NCI-H748 (cell line): ENCODE measurements at regions not wholly inside any gene's neighbourhood (a gene's known extent, or its start where the extent isn't known, plus 50 kb on each side); places are given as distances from the start of the nearest gene placed in this dataset.
"Not testable (repeated sequence)": the region's sequence is repeated elsewhere in the genome, so short reads cannot be mapped to it uniquely, and the experiment has no call there.

Source experiments
- DNase-seq: peaks from one replicate; lab custom pipeline; 2025; ENCODE audit not compliant: unreplicated experiment; lab: John Stamatoyannopoulos, UW

GRCh38 chr11:64428693-64429092, 69.7 kb downstream of the RPS6KA4 start:
- no peak for DNase-seq

- no peak for DNase-seq
These were observed 71.0 kb downstream of the RPS6KA4 start for GRCh38 chr11:64429970-64430369.

GRCh38 chr11:64430645-64431044, 71.7 kb downstream of the RPS6KA4 start:
- DNase-seq, result no peak

GRCh38 chr11:64436000-64436399, 77.0 kb downstream of the RPS6KA4 start:
- DNase-seq, result peak; percentile 15

GRCh38 chr11:64437426-64437825, 78.5 kb downstream of the RPS6KA4 start:
- DNase-seq, result no peak

GRCh38 chr11:64438986-64439771, 80.2 kb downstream of the RPS6KA4 start:
- no peak for DNase-seq

GRCh38 chr11:64439772-64440491, 81.0 kb downstream of the RPS6KA4 start:
- not testable (repeated sequence) for DNase-seq

GRCh38 chr11:64441127-64441526, 82.2 kb downstream of the RPS6KA4 start:
- DNase-seq, result no peak

- DNase-seq, result no peak
These were observed 84.0 kb downstream of the RPS6KA4 start for GRCh38 chr11:64443001-64443400.

GRCh38 chr11:64444838-64445441, 86.0 kb downstream of the RPS6KA4 start:
- peak; percentile 24 for DNase-seq

- no peak for DNase-seq
These were observed 86.7 kb downstream of the RPS6KA4 start for GRCh38 chr11:64445651-64446050.

- peak; percentile 24 for DNase-seq
These were observed 89.1 kb downstream of the RPS6KA4 start for GRCh38 chr11:64447831-64448598.

- DNase-seq, result peak; percentile 85
These were observed 89.8 kb downstream of the RPS6KA4 start for GRCh38 chr11:64448599-64449380.

GRCh38 chr11:64449381-64450167, 90.6 kb downstream of the RPS6KA4 start:
- DNase-seq, result peak; percentile 87

- DNase-seq, result no peak
These were observed 91.2 kb downstream of the RPS6KA4 start for GRCh38 chr11:64450168-64450560.

- DNase-seq, result no peak
These were observed 92.9 kb downstream of the RPS6KA4 start for GRCh38 chr11:64451856-64452255.

- no peak for DNase-seq
These were observed 94.5 kb downstream of the RPS6KA4 start for GRCh38 chr11:64453466-64453865.

GRCh38 chr11:64455456-64456261, 96.7 kb downstream of the RPS6KA4 start:
- no peak for DNase-seq
